Osteoblast (primary cell): ENCODE measurements at regions not wholly inside any gene's neighbourhood (a gene's known extent, or its start where the extent isn't known, plus 50 kb on each side); places are given as distances from the start of the nearest gene placed in this dataset.

Experiments used
- DNase-seq: peaks from one replicate; pipeline ENCODE4 v3.0.0; 2011; ENCODE audit warnings: low spot score, mixed read lengths; ENCODE audit not compliant: insufficient read length; ENCODE audit errors: missing footprints
- H2AFZ ChIP-seq: 2 replicates; pipeline ENCODE4 v1.6.0; 2011; ENCODE audit warnings: mild to moderate bottlenecking, low read length
- H3K27ac ChIP-seq: 2 replicates; pipeline ENCODE4 v1.5.1; 2011; ENCODE audit warnings: mild to moderate bottlenecking, low read depth, low read length, moderate library complexity
- H3K27me3 ChIP-seq: 2 replicates; pipeline ENCODE4 v1.6.0; 2012; ENCODE audit warnings: mild to moderate bottlenecking, control low read depth, inconsistent platforms, low read length, moderate library complexity; ENCODE audit not compliant: insufficient read depth
- H3K36me3 ChIP-seq: 2 replicates; pipeline ENCODE4 v1.5.1; 2011; ENCODE audit warnings: mild to moderate bottlenecking, low read length, control low read depth, moderate library complexity; ENCODE audit not compliant: insufficient read depth
- H3K4me1 ChIP-seq: 2 replicates; pipeline ENCODE4 v1.5.1; 2011; ENCODE audit warnings: mild to moderate bottlenecking, low read length, control low read depth, moderate library complexity; ENCODE audit not compliant: insufficient read depth
- H3K4me2 ChIP-seq: 2 replicates; pipeline ENCODE4 v1.6.0; 2011; ENCODE audit warnings: mild to moderate bottlenecking, low read length; ENCODE audit not compliant: insufficient read depth
- H3K4me3 ChIP-seq: fragments of 200-600 bp; sonication (generic); 3 replicates; pipeline ENCODE4 v1.5.1; 2012; ENCODE audit warnings: mild to moderate bottlenecking, low read length, inconsistent platforms; ENCODE audit not compliant: insufficient read depth
- H3K79me2 ChIP-seq: 2 replicates; pipeline ENCODE4 v1.6.0; 2012; ENCODE audit warnings: mild to moderate bottlenecking, low read length, control low read depth, inconsistent platforms; ENCODE audit not compliant: insufficient read depth
- H3K9me3 ChIP-seq: 2 replicates; pipeline ENCODE4 v1.5.1; 2011; ENCODE audit warnings: low read depth, low read length, control low read depth
- H4K20me1 ChIP-seq: 2 replicates; pipeline ENCODE4 v1.6.0; 2012; ENCODE audit warnings: mild to moderate bottlenecking, low read length, control low read depth; ENCODE audit not compliant: insufficient read depth
- CTCF ChIP-seq: IDR thresholded peaks from 2 replicates; pipeline ENCODE4 v1.5.1; 2011; ENCODE audit warnings: mild to moderate bottlenecking, low read depth, low read length, moderate library complexity; ENCODE audit errors: extremely low read depth

- H3K4me3 ChIP-seq, result no peak overlapping the region
- no peak for DNase-seq
- TF ChIP-seq CTCF, result no peak
- no peaks in the 10 kb centered on the region for H3K27me3 ChIP-seq
- H2AFZ ChIP-seq, result no peak overlapping the region
- H3K36me3 ChIP-seq, result no peaks in the 10 kb centered on the region
- H3K79me2 ChIP-seq, result no peaks in the 10 kb centered on the region
- no peaks in the 10 kb centered on the region for H3K4me1 ChIP-seq
- H3K27ac ChIP-seq, result no peak overlapping the region
- no peaks in the 10 kb centered on the region for H4K20me1 ChIP-seq
- peaks cover 3% of the 10 kb centered on the region for H3K9me3 ChIP-seq
- no peak overlapping the region for H3K4me2 ChIP-seq
These were observed 278.4 kb upstream of the TNP1 start for GRCh38 chr2:217138284-217138683.

GRCh38 chr2:217127744-217128143 lies 267.9 kb upstream of the TNP1 start:
- no peak for DNase-seq
- no peak for TF ChIP-seq CTCF
- H3K4me3 ChIP-seq, result no peak overlapping the region
- no peaks in the 10 kb centered on the region for H3K4me1 ChIP-seq
- H4K20me1 ChIP-seq, result no peaks in the 10 kb centered on the region
- H3K27ac ChIP-seq, result no peak overlapping the region
- no peaks in the 10 kb centered on the region for H3K79me2 ChIP-seq
- H3K4me2 ChIP-seq, result no peak overlapping the region
- no peaks in the 10 kb centered on the region for H3K9me3 ChIP-seq
- no peaks in the 10 kb centered on the region for H3K36me3 ChIP-seq
- peaks cover 4% of the 10 kb centered on the region for H3K27me3 ChIP-seq
- no peak overlapping the region for H2AFZ ChIP-seq

- Histone ChIP-seq H2AFZ (no peak overlapping the region), H3K79me2 (no peaks in the 10 kb centered on the region), H3K27me3 (peaks cover 4% of the 10 kb centered on the region), H3K27ac (no peak overlapping the region), H3K36me3 (no peaks in the 10 kb centered on the region), H3K4me3 (no peak overlapping the region), H3K4me1 (no peaks in the 10 kb centered on the region), H3K4me2 (no peak overlapping the region), H4K20me1 (no peaks in the 10 kb centered on the region), H3K9me3 (no peaks in the 10 kb centered on the region)
- no peak for DNase-seq
- TF ChIP-seq CTCF, result no peak
These were observed 265.1 kb upstream of the TNP1 start for GRCh38 chr2:217125014-217125413.

- Histone ChIP-seq H3K4me2 (no peak overlapping the region), H3K27ac (no peak overlapping the region), H3K4me3 (no peak overlapping the region), H3K79me2 (no peaks in the 10 kb centered on the region), H3K36me3 (no peaks in the 10 kb centered on the region), H3K9me3 (no peaks in the 10 kb centered on the region), H3K27me3 (peaks cover 4% of the 10 kb centered on the region), H2AFZ (no peak overlapping the region), H4K20me1 (no peaks in the 10 kb centered on the region), H3K4me1 (no peaks in the 10 kb centered on the region)
- no peak for DNase-seq
- TF ChIP-seq CTCF, result no peak
These were observed 264.2 kb upstream of the TNP1 start for GRCh38 chr2:217124050-217124449.
